PFSK-1 (cell line): ENCODE measurements at regions not wholly inside any gene's neighbourhood (a gene's known extent, or its start where the extent isn't known, plus 50 kb on each side); places are given as distances from the start of the nearest gene placed in this dataset.

Experiments used
- FOXP2 ChIP-seq: optimal IDR thresholded peaks from 2 replicates; pipeline ENCODE3; 2011; ENCODE audit warnings: borderline replicate concordance, control low read depth, inconsistent platforms; ENCODE audit not compliant: insufficient read depth; ENCODE audit errors: extremely low read length, extremely low read depth
- POLR2AphosphoS5 ChIP-seq: IDR thresholded peaks from 2 replicates; pipeline ENCODE4 v1.6.1; 2012; ENCODE audit warnings: low read depth, mild to moderate bottlenecking, control low read depth, low read length, moderate library complexity
- SIN3A ChIP-seq: IDR thresholded peaks from 2 replicates; pipeline ENCODE4 v1.6.1; 2012; ENCODE audit warnings: mild to moderate bottlenecking, low read length, moderate library complexity, borderline replicate concordance; ENCODE audit not compliant: insufficient read depth
- TAF1 ChIP-seq: IDR thresholded peaks from 2 replicates; pipeline ENCODE4 v1.6.1; 2012; ENCODE audit warnings: low read length, control low read depth, borderline replicate concordance; ENCODE audit not compliant: insufficient read depth
- TF ChIP-seq, protein P1 (sequence below), 2 experiments: IDR thresholded peaks; 2 replicates each; pipeline versions ENCODE4 v1.6.1 to v1.8.0; 2011 to 2012; ENCODE audit warnings: low read depth in 2 of 2, low read length in 2 of 2, control low read depth in 1 of 2, inconsistent platforms in 1 of 2, mild to moderate bottlenecking in 1 of 2, moderate library complexity in 1 of 2; ENCODE audit not compliant: insufficient read depth in 1 of 2

DNA sequence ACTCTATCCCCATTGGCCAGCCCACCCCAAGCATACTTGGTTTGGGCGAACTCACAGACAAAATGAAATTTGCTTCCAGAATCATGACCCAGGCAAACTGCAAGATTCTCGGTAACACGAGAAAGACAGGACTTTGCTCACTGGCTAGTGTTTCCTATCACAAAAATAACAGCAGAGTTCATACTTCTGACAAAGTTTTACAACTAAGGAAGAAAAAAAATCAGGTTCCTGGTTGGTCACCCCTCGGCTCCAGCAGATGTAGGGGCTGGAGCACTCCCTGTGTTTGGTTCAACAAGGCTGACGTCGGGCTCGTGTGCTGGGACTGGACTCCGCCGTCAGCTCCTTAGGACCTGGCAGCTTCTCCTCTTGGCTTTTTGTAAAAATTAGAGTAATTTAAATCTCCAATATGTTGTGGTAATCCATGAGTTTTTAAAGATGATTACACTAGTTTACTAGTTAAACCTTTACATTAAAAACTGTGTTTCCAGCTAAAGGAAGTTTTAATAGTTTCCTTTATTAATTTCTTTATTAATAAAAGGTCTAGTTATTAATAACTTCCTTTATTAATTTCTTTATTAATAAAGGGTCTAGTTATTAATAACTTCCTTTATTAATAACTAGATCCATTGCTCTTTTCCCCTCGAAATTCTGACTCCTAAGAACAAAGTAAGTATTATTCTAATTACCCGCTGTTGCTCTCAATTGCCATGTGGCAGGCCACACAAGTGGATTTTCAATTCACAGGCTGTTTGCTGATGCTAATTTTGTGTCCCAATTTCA is 115.6 kb upstream of the RNF32 start:
- TF ChIP-seq FOXP2: no peak
- TF ChIP-seq, protein P1, sequence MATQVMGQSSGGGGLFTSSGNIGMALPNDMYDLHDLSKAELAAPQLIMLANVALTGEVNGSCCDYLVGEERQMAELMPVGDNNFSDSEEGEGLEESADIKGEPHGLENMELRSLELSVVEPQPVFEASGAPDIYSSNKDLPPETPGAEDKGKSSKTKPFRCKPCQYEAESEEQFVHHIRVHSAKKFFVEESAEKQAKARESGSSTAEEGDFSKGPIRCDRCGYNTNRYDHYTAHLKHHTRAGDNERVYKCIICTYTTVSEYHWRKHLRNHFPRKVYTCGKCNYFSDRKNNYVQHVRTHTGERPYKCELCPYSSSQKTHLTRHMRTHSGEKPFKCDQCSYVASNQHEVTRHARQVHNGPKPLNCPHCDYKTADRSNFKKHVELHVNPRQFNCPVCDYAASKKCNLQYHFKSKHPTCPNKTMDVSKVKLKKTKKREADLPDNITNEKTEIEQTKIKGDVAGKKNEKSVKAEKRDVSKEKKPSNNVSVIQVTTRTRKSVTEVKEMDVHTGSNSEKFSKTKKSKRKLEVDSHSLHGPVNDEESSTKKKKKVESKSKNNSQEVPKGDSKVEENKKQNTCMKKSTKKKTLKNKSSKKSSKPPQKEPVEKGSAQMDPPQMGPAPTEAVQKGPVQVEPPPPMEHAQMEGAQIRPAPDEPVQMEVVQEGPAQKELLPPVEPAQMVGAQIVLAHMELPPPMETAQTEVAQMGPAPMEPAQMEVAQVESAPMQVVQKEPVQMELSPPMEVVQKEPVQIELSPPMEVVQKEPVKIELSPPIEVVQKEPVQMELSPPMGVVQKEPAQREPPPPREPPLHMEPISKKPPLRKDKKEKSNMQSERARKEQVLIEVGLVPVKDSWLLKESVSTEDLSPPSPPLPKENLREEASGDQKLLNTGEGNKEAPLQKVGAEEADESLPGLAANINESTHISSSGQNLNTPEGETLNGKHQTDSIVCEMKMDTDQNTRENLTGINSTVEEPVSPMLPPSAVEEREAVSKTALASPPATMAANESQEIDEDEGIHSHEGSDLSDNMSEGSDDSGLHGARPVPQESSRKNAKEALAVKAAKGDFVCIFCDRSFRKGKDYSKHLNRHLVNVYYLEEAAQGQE (IDR thresholded peaks at IDR 0.05; ENCODE audit: insufficient read depth in 1 of 2, low read depth in 2 of 2, low read length in 2 of 2): no peak
- no peak for TF ChIP-seq SIN3A
- no peak for TF ChIP-seq POLR2AphosphoS5

DNA sequence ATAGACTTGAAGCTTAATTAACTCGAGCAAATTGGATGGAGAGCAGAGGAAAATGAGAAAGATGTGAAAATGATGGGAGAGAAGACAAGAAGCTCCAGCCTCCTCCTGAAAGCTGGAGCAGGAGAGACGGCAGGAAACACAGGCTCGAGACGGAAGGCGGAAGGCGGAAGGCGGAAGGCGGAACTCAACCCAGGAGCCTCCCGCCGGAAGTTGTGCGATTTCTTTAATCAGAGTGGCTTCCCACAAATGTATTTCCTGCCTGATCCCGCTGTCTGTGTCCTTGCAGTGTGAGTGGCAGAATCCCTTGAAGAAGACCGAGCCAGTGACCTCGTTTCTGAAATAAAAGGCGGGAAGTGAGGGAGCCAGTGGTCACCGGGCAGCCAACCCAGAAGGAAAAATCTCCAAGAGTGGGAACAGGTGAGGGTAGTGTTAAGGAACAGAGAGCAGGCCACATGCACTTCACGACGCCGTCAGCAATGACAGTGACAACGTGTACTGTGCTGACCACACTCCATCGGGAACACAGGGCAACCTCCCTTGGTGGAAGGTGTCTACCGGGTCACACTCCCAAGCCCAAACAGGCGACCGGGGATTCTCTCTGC is 117.0 kb upstream of the RNF32 start:
- TF ChIP-seq POLR2AphosphoS5 (no peak), FOXP2 (no peak), TAF1 (no peak), SIN3A (no peak)
- TF ChIP-seq, protein P1 (IDR thresholded peaks at IDR 0.05; ENCODE audit: insufficient read depth in 1 of 2, low read depth in 2 of 2, low read length in 2 of 2): no peak

DNA sequence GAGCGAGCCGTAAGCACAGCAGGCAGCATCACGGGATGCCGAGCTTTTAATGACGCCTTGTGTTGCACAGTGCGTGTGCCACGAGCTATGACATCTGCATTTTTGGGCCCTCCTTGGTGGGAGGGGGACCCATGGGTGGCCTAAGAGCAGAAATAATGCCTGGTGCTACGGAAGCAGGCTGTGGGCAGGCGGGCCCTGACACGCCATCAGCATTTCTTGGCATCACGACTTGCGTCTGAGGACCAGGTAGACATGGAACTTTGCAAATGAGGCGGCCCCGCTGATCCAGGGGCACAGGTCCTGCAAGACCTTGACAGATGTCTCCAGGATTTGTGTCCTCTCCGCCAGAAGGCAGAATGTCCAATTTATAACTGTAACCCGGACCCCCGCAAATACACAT is 117.8 kb upstream of the RNF32 start:
- TF ChIP-seq, protein P1 (IDR thresholded peaks at IDR 0.05; ENCODE audit: insufficient read depth in 1 of 2, low read depth in 2 of 2, low read length in 2 of 2): no peak
- TF ChIP-seq TAF1: no peak
- TF ChIP-seq SIN3A: no peak
- no peak for TF ChIP-seq POLR2AphosphoS5
- TF ChIP-seq FOXP2: no peak

DNA sequence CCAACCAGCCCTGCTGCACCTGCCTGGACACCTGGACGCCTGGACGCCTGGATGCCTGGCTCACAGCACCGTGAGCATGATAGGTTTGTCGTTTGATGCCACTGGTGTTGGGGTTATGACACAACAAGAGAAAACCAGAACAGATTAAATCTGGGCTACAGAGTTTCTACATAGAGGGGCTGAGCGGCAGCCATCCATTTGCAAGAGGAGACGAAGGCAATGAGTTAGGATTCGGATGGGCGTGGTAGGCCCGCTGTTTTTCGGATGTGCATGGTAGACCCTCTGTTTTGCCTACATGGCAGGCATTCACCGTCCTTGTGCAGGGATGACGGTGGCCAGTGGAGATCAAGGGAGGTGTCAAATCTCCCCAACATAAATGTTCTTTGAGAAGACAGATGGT is 121.5 kb upstream of the RNF32 start:
- TF ChIP-seq FOXP2: no peak
- TF ChIP-seq, protein P1 (IDR thresholded peaks at IDR 0.05; ENCODE audit: insufficient read depth in 1 of 2, low read depth in 2 of 2, low read length in 2 of 2): no peak
- no peak for TF ChIP-seq SIN3A
- no peak for TF ChIP-seq POLR2AphosphoS5
- no peak for TF ChIP-seq TAF1

DNA sequence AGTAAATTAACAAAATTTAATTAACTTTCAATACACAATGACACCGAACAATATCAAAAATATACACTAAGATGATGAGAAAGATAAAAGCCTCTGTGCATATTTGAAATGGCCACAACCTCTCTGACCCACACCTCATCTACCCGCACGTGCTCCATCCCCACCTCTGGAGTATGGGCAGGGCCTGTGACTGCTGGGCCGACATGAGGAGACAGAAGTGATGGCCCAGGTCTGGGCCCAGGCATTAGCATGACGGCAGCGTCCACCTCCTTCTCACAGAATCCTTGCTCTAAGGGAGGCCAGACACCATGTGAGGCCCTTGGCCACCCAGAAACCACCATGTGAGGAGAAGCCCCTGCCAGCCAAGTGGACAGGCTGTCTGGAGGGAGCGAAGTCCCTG is 122.1 kb upstream of the RNF32 start:
- TF ChIP-seq POLR2AphosphoS5 (no peak), SIN3A (no peak), TAF1 (no peak), FOXP2 (no peak)
- TF ChIP-seq, protein P1 (IDR thresholded peaks at IDR 0.05; ENCODE audit: insufficient read depth in 1 of 2, low read depth in 2 of 2, low read length in 2 of 2): no peak
